ENCODE measurements at regions not wholly inside any gene's neighbourhood (a gene's known extent, or its start where the extent isn't known, plus 50 kb on each side); places are given as distances from the start of the nearest gene placed in this dataset.

- CTCF ChIA-PET, result no interaction called here
- Histone ChIP-seq H3K79me2 (ENCODE audit: control insufficient read depth, insufficient read depth, low read length) (no peaks in the 10 kb centered on the region), H3K4me3 (replicated peaks in 1 of 3; ENCODE audit: insufficient read depth in 1 of 3, low read depth in 1 of 3, low read length in 3 of 3) (no peak overlapping the region), H3K36me3 (ENCODE audit: control insufficient read depth in 2 of 2, extremely low read depth in 1 of 2, insufficient read depth in 2 of 2, low read length in 2 of 2) (no peaks in the 10 kb centered on the region), H4K20me1 (replicated peaks; ENCODE audit: control insufficient read depth, extremely low read depth, insufficient read depth, low read length) (no peaks in the 10 kb centered on the region), H3K27ac (ENCODE audit: insufficient read depth, low read depth, low read length) (no peak overlapping the region), H3K9me1 (replicated peaks; ENCODE audit: control insufficient read depth, extremely low read depth, insufficient read depth, low read length) (no peaks in the 10 kb centered on the region), H3K4me2 (ENCODE audit: insufficient read depth, low read length) (no peak overlapping the region), H3K27me3 (ENCODE audit: control insufficient read depth in 2 of 2, insufficient read depth in 2 of 2, low read length in 2 of 2) (no peaks in the 10 kb centered on the region), H3K9me3 (replicated peaks; ENCODE audit: control insufficient read depth, insufficient read depth, low read length) (no peaks in the 10 kb centered on the region), H3K4me1 (ENCODE audit: control insufficient read depth, extremely low read depth, insufficient read depth, low read length) (no peaks in the 10 kb centered on the region), H3K9ac (replicated peaks; ENCODE audit: extremely low read depth, insufficient read depth, low read length) (no peak overlapping the region), H2AFZ (ENCODE audit: low read depth, low read length) (no peak overlapping the region)
- intact Hi-C loops (cut with micrococcal nuclease), result no loop called here
- FAIRE-seq, result no peak
- dilution Hi-C loops (cut with MboI; ENCODE audit: extremely low pct_ligation_motif_present, low sequenced_read_pairs), result no loop called here
- POLR2A ChIA-PET, result no interaction called here
- no TSS peak for BruUV-seq (replicated peaks)
- TF ChIP-seq EZH2 (IDR thresholded peaks at IDR 0.05; ENCODE audit: borderline replicate concordance, low read depth, low read length, severe bottlenecking), result no peak
- no peak for TF ChIP-seq GATA2 (IDR thresholded peaks at IDR 0.05; ENCODE audit: insufficient read depth, insufficient read length, low read depth, low read length)
- no peak for TF ChIP-seq FOS (IDR thresholded peaks at IDR 0.05; ENCODE audit: borderline replicate concordance, insufficient read depth, low read length)
- TF ChIP-seq JUN (IDR thresholded peaks at IDR 0.05; ENCODE audit: borderline replicate concordance, insufficient read depth, insufficient read length, low read depth), result no peak
- TF ChIP-seq, protein P1, sequence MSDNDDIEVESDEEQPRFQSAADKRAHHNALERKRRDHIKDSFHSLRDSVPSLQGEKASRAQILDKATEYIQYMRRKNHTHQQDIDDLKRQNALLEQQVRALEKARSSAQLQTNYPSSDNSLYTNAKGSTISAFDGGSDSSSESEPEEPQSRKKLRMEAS (IDR thresholded peaks at IDR 0.05; ENCODE audit: insufficient read depth, insufficient read length), result no peak
- no peak for TF ChIP-seq POLR2A (IDR thresholded peaks at IDR 0.05; ENCODE audit: low read depth, low read length)
- no peak for TF ChIP-seq MYC (IDR thresholded peaks at IDR 0.05; ENCODE audit: low read depth, low read length)
- TF ChIP-seq CTCF (IDR thresholded peaks at IDR 0.05; ENCODE audit: extremely low read depth in 1 of 2, insufficient read depth in 1 of 2, low read depth in 1 of 2, low read length in 2 of 2), result no peak
- no peak for TF ChIP-seq POLR2AphosphoS5 (IDR thresholded peaks at IDR 0.05; ENCODE audit: insufficient read depth, low read depth, low read length)
- no peak for DNase-seq (ENCODE audit: low read depth, low spot score)
Observed at GRCh38 chr5:162801235-162801634, 636.2 kb upstream of the CCNG1 start.

Measured in endothelial cell of umbilical vein (primary cell).